Psoas muscle (tissue), 7 donors: ENCODE measurements at regions not wholly inside any gene's neighbourhood (a gene's known extent, or its start where the extent isn't known, plus 50 kb on each side); places are given as distances from the start of the nearest gene placed in this dataset.

Experiments
- ATAC-seq, 4 donors: fragments of 200-7000 bp; cut with Tn5 transposase; one replicate each; pipeline ENCODE4 v1.9.1; 2020; ENCODE audit warnings: moderate library complexity in 3 of 4, mild to moderate bottlenecking in 2 of 4
- DNase-seq, 2 donors: peaks; one replicate each; pipeline ENCODE4 v3.0.0-alpha.2; 2020
- H3K27ac ChIP-seq: fragments of 200-600 bp; one replicate; pipeline ENCODE4 v1.8.0; 2022
- H3K27me3 ChIP-seq, 3 donors: fragments of 200-600 bp in 1 of 3; one replicate each; pipeline versions ENCODE4 v1.6.1 to v1.8.0; 2013 to 2022; ENCODE audit warnings: low read length in 2 of 3, mild to moderate bottlenecking in 2 of 3, moderate library complexity in 1 of 3; ENCODE audit not compliant: insufficient read depth in 3 of 3
- H3K36me3 ChIP-seq, 2 donors: fragments of 200-600 bp in 1 of 2; one replicate each; pipeline versions ENCODE4 v1.6.1 to v1.8.0; 2013 to 2022; ENCODE audit warnings: low read depth in 1 of 2, mild to moderate bottlenecking in 1 of 2, moderate library complexity in 1 of 2; ENCODE audit not compliant: insufficient read depth in 1 of 2
- H3K4me1 ChIP-seq: fragments of 200-600 bp; one replicate; pipeline ENCODE4 v1.8.0; 2022
- H3K4me3 ChIP-seq: fragments of 200-600 bp; one replicate; pipeline ENCODE4 v1.8.0; 2022; ENCODE audit warnings: mild to moderate bottlenecking
- H3K9me3 ChIP-seq: fragments of 200-600 bp; one replicate; pipeline ENCODE4 v1.8.0; 2022
- WGBS, 3 donors: extraction: QIAGEN DNeasy Blood & Tissue Kit; methylation state at CpG; one replicate each; pipeline versions ENCODE4 v1.1.6 to v1.1.7; 2013; 5-methylcytosine and 5-hydroxymethylcytosine counted together
- intact Hi-C, 2 donors: fragments of 100-400 bp; cut with DNase I; formaldehyde crosslinking; loops; one replicate each; pipeline versions ENCODE4 v1.11.0 to v1.14.2; 2022
- TF ChIP-seq, protein P1 (sequence below): fragments of 200-600 bp; IDR thresholded peaks from one replicate; pipeline ENCODE4 v1.8.0; 2022; ENCODE audit warnings: antibody characterized with exemption
- donor health status: healthy with polysubstance abuse.
- donor health status: DM: no; HTN: no; CAD: no; lungs with moderate emphysema.
- donor health status: Bipolar disorder and iron deficiency.
- donor health status: healthy.
- donor health status: DM: yes; HTN: yes; CAD: no.
- donor health status: DM: no; HTN: no; CAD: no.
- donor health status: DM: yes; HTN: yes; CAD: no.

DNA sequence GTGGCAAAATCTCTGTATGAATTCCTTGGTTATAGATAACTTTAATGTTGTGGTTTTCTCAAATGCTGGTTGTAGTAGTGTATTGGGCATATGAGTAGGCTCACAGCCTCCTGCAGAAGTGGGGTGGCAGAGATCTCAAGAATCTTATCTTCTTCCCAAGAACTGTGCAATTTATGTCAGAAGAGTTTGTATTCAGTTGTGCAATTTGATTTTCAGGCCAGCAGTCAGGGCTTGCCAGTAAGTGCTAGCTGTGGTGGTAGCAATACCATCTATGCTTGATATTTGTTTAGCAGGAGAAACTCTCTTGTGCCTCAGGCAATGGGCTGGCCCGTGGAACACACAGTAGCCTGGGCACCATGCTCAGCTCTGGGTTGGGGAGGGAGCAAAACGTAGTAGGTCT is 58.4 kb upstream of the GOLIM4 start:
- DNase-seq, result no peak
- Histone ChIP-seq H3K4me1 (no peaks in the 10 kb centered on the region), H3K36me3 (no peaks in the 10 kb centered on the region), H3K27me3 (peaks cover 0 to 3% (median 0%) of the 10 kb centered on the region in 3 donors), H3K4me3 (no peak overlapping the region), H3K27ac (no peak overlapping the region), H3K9me3 (no peaks in the 10 kb centered on the region)
- WGBS, 3 donors, result 69 to 84% (median 74%) methylated on average over 2 of the region's 2 CpGs
- TF ChIP-seq, protein P1, sequence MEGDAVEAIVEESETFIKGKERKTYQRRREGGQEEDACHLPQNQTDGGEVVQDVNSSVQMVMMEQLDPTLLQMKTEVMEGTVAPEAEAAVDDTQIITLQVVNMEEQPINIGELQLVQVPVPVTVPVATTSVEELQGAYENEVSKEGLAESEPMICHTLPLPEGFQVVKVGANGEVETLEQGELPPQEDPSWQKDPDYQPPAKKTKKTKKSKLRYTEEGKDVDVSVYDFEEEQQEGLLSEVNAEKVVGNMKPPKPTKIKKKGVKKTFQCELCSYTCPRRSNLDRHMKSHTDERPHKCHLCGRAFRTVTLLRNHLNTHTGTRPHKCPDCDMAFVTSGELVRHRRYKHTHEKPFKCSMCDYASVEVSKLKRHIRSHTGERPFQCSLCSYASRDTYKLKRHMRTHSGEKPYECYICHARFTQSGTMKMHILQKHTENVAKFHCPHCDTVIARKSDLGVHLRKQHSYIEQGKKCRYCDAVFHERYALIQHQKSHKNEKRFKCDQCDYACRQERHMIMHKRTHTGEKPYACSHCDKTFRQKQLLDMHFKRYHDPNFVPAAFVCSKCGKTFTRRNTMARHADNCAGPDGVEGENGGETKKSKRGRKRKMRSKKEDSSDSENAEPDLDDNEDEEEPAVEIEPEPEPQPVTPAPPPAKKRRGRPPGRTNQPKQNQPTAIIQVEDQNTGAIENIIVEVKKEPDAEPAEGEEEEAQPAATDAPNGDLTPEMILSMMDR, result no peak
- intact Hi-C loops, result no loop called here
- ATAC-seq, result no peak

DNA sequence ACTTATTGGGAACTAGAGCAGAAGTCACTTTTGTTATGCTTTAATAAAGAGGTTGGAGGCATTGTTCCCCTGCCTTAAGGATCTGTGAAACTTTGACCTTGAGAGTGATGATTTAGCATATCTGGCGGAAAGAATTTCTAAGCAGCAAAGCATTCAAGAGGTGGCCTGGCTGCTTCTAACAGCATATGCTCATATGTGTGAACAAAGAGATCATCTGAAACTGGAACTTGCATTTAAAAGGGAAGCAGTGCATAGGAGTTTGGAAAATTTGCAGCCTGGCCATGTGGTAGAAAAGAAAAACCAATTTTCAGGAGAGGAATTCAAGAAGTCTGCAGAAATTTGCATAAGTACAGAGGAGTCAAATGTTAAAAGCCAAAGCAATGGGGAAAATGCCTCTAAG is 56.4 kb upstream of the GOLIM4 start:
- no peak for DNase-seq
- Histone ChIP-seq H3K4me3 (no peak overlapping the region), H3K27ac (no peak overlapping the region), H3K4me1 (no peaks in the 10 kb centered on the region), H3K36me3 (no peaks in the 10 kb centered on the region), H3K9me3 (no peaks in the 10 kb centered on the region), H3K27me3 (peaks cover 0 to 3% (median 0%) of the 10 kb centered on the region in 3 donors)
- intact Hi-C loops, result no loop called here
- 97 to 100% (median 100%) methylated on average over 1 of the region's 1 CpG for WGBS, 3 donors
- TF ChIP-seq, protein P1, result no peak
- no peak for ATAC-seq
